Naive thymus-derived CD4-positive, alpha-beta T cell (primary cell): ENCODE measurements at regions not wholly inside any gene's neighbourhood (a gene's known extent, or its start where the extent isn't known, plus 50 kb on each side); places are given as distances from the start of the nearest gene placed in this dataset.
"Not testable (repeated sequence)": the region's sequence is repeated elsewhere in the genome, so short reads cannot be mapped to it uniquely, and the experiment has no call there.

Experiments used
- ATAC-seq: fragments of 150-1000 bp; cut with Tn5 transposase; 2 replicates; pipeline ENCODE4 v1.10.0; 2021; ENCODE audit warnings: mild to moderate bottlenecking, moderate library complexity
- CTCF ChIA-PET: fragments of 350-600 bp; sonication (Branson Sonifier 250); formaldehyde crosslinking; loops from one replicate; lab custom pipeline; 2021; ENCODE audit warnings: antibody characterized with exemption; lab: Charles Lee
- POLR2A ChIA-PET: fragments of 350-600 bp; sonication (Branson Sonifier 250); formaldehyde crosslinking; loops from one replicate; lab custom pipeline; 2021; ENCODE audit warnings: antibody characterized with exemption, inconsistent platforms; lab: Charles Lee
- DNase-seq, 9 donors: peaks; one replicate each; pipeline versions ENCODE4 v3.0.0 to v3.0.0-alpha.2; 2020 to 2022; ENCODE audit warnings: mixed read lengths in 1 of 9
- H3K27ac ChIP-seq: one replicate; pipeline ENCODE4 v1.7.0; 2013; ENCODE audit warnings: mild to moderate bottlenecking, low read depth, low read length, moderate library complexity
- H3K27me3 ChIP-seq, 2 donors: one replicate each; pipeline ENCODE4 v1.7.0; 2013; ENCODE audit warnings: low read length in 2 of 2, mild to moderate bottlenecking in 2 of 2, moderate library complexity in 2 of 2; ENCODE audit not compliant: control insufficient read depth in 2 of 2, insufficient read depth in 2 of 2
- H3K36me3 ChIP-seq, 3 experiments: 1 replicate in 2 of 3; 2 replicates in 1 of 3; pipeline ENCODE4 v1.7.0; 2013; ENCODE audit warnings: low read length in 3 of 3, mild to moderate bottlenecking in 3 of 3, moderate library complexity in 1 of 3; ENCODE audit not compliant: insufficient read depth in 3 of 3, control insufficient read depth in 2 of 3
- H3K4me1 ChIP-seq, 2 donors: one replicate each; pipeline ENCODE4 v1.7.0; 2013; ENCODE audit warnings: low read length in 2 of 2, mild to moderate bottlenecking in 2 of 2, moderate library complexity in 1 of 2; ENCODE audit not compliant: control insufficient read depth in 2 of 2, insufficient read depth in 2 of 2
- H3K4me3 ChIP-seq: 2 replicates; pipeline ENCODE4 v1.7.0; 2013; ENCODE audit warnings: mild to moderate bottlenecking, low read length
- H3K9me3 ChIP-seq, 3 experiments: 1 replicate in 2 of 3; 2 replicates in 1 of 3; pipeline ENCODE4 v1.7.0; 2013; ENCODE audit warnings: low read length in 3 of 3; ENCODE audit not compliant: control insufficient read depth in 2 of 3
- H3K27ac Mint-ChIP-seq, 9 donors: one replicate each; pipeline ENCODE4 v1.8.0; 2020 to 2022; ENCODE audit warnings: mixed read lengths in 9 of 9, mild to moderate bottlenecking in 8 of 9, moderate library complexity in 5 of 9, inconsistent platforms in 2 of 9
- H3K27me3 Mint-ChIP-seq, 5 donors: one replicate each; pipeline ENCODE4 v1.8.0; 2021 to 2022; ENCODE audit warnings: mixed read lengths in 5 of 5, mild to moderate bottlenecking in 1 of 5
- H3K36me3 Mint-ChIP-seq, 5 donors: one replicate each; pipeline ENCODE4 v1.8.0; 2020 to 2022; ENCODE audit warnings: mixed read lengths in 5 of 5, mild to moderate bottlenecking in 3 of 5, inconsistent platforms in 1 of 5
- H3K4me1 Mint-ChIP-seq, 7 donors: one replicate each; pipeline ENCODE4 v1.8.0; 2020 to 2022; ENCODE audit warnings: mixed read lengths in 7 of 7, mild to moderate bottlenecking in 3 of 7, inconsistent platforms in 1 of 7
- H3K4me3 Mint-ChIP-seq, 10 donors: one replicate each; pipeline ENCODE4 v1.8.0; 2020 to 2022; ENCODE audit warnings: mild to moderate bottlenecking in 10 of 10, mixed read lengths in 10 of 10, moderate library complexity in 6 of 10, inconsistent platforms in 2 of 10
- H3K9me3 Mint-ChIP-seq, 11 donors: one replicate each; pipeline ENCODE4 v1.8.0; 2020 to 2022; ENCODE audit warnings: mixed read lengths in 11 of 11, mild to moderate bottlenecking in 4 of 11, inconsistent platforms in 1 of 11, moderate library complexity in 1 of 11
- intact Hi-C, 2 donors: fragments of 100-400 bp; cut with micrococcal nuclease; formaldehyde crosslinking; loops; one replicate each; pipeline ENCODE4 v1.15.1; 2023

DNA sequence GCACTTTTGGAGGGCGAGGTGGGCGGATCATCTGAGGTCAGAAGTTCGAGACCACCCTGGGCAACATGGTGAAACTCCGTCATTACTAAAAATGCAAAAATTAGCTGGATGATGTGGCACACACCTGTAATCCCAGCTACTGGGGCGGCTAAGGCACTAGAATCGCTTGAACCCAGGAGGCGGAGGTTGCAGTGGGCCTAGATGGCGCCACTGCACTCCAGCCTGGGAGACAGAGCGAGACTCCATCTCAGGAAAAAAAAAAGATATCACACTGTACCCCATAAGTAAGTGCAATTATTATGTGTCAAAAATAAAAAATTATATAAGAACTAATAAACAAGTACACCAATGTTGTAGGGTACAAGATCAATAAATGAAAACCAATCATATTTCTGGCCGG is 200.0 kb downstream of the CDRT15L2 start:
- no peaks in the 10 kb centered on the region for H3K9me3 ChIP-seq
- H3K4me3 Mint-ChIP-seq = no peak overlapping the region
- no peaks in the 10 kb centered on the region for H3K4me1 Mint-ChIP-seq
- no peak overlapping the region for H3K27ac ChIP-seq
- no peak overlapping the region for H3K27ac Mint-ChIP-seq
- H3K4me3 ChIP-seq = no peak overlapping the region
- POLR2A ChIA-PET = no interaction called here
- DNase-seq = no peak
- CTCF ChIA-PET = no interaction called here
- H3K36me3 ChIP-seq = no peaks in the 10 kb centered on the region
- no peaks in the 10 kb centered on the region for H3K4me1 ChIP-seq
- H3K36me3 Mint-ChIP-seq = no peaks in the 10 kb centered on the region
- intact Hi-C loops = no loop called here
- peaks cover 0 to 4% (median 0%) of the 10 kb centered on the region in 11 donors for H3K9me3 Mint-ChIP-seq
- H3K27me3 Mint-ChIP-seq = peaks cover 0 to 26% (median 8%) of the 10 kb centered on the region in 5 donors
- H3K27me3 ChIP-seq = no peaks in the 10 kb centered on the region
- ATAC-seq = no peak

DNA sequence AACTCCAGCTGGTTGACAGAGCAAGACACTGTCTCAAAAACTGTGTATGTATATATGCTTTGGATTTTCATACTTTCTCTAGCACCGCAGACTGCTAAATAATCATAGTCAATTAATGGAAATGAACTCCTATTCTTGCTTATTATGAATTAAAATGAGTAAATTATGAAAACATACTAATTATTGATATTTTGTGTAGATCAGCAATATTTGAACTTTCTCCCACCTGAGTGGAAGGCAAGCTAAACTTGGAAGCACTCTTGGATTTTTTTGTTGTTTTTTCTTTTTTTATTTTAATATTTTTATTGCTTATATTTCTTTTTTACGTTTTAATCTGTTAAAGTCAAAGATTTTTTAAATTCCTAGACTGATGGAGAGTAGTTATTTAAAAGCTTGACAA is 201.7 kb downstream of the CDRT15L2 start:
- POLR2A ChIA-PET = no interaction called here
- H3K36me3 ChIP-seq = no peaks in the 10 kb centered on the region
- intact Hi-C loops = no loop called here

DNA sequence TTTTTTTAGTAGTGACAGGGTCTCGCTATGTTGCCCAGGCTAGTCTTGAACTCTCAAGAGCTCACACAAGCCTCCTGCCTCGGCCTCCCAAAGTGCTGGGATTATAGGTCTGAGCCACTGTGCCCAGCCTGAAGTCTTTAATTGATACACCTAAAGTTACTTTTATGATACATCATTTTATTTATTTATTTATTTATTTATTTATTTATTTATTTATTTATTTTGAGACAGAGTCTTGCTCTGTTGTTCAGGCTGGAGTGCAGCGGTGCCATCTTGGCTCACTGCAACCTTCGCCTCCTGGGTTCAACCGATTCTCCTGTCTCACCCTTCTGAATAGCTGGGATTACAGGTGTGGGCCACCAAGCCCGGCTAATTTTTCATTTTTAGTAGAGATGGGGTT is 202.3 kb downstream of the CDRT15L2 start:
- H3K4me3 Mint-ChIP-seq, H3K9me3 ChIP-seq, POLR2A ChIA-PET, DNase-seq, H3K9me3 Mint-ChIP-seq, H3K36me3 ChIP-seq, ATAC-seq, H3K4me3 ChIP-seq, intact Hi-C loops, H3K27me3 ChIP-seq, H3K27ac ChIP-seq, H3K36me3 Mint-ChIP-seq, H3K27ac Mint-ChIP-seq, H3K4me1 Mint-ChIP-seq, H3K4me1 ChIP-seq: not testable (repeated sequence)
- CTCF ChIA-PET = interaction anchor here (0.7 kb wide), 1 partner anchor 10 kb away, joined by 3 read pairs; no protein-coding TSS in a partner anchor
- H3K27me3 Mint-ChIP-seq = peaks cover 5 to 39% (median 24%) of the 10 kb centered on the region in 5 donors

More for the DNA sequence above, 201.7 kb downstream of the CDRT15L2 start:
- Mint-ChIP-seq H3K27ac (no peak overlapping the region), H3K36me3 (no peaks in the 10 kb centered on the region), H3K9me3 (peaks cover 0 to 4% (median 0%) of the 10 kb centered on the region in 11 donors), H3K4me3 (no peak overlapping the region), H3K4me1 (peaks cover 0 to 2% (median 0%) of the 10 kb centered on the region in 7 donors), H3K27me3 (peaks cover 5 to 37% (median 24%) of the 10 kb centered on the region in 5 donors)
- DNase-seq (no peak), ATAC-seq (no peak)
- no peaks in the 10 kb centered on the region for H3K27me3 ChIP-seq
- H3K4me3 ChIP-seq = no peak overlapping the region
- CTCF ChIA-PET = no interaction called here
- H3K9me3 ChIP-seq = no peaks in the 10 kb centered on the region
- no peak overlapping the region for H3K27ac ChIP-seq
- H3K4me1 ChIP-seq = no peaks in the 10 kb centered on the region

DNA sequence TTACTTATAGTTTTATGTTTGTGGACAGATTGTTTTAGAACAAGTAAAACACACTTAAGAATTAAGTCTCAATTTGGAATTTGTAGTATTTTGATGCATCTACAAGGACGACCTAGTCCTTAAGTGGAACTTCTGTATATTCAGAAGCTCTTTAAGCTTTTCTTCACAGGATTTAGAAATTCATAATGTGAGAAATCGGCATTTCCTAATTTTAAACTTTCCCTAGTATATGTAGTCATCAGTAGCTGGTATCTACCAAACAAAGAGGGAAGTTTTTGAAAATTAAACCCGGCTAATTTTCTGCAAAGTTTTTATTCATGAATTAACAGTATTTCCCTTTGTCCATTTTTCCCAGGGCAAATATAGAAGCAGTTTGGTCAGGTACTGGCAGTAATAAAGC is 203.6 kb downstream of the CDRT15L2 start:
- H3K27me3 ChIP-seq = no peaks in the 10 kb centered on the region
- no peaks in the 10 kb centered on the region for H3K36me3 Mint-ChIP-seq
- no peak overlapping the region for H3K4me3 ChIP-seq
- no peaks in the 10 kb centered on the region for H3K36me3 ChIP-seq
- H3K4me1 Mint-ChIP-seq = peaks cover 0 to 2% (median 0%) of the 10 kb centered on the region in 7 donors
- no peaks in the 10 kb centered on the region for H3K9me3 Mint-ChIP-seq
- no peak overlapping the region for H3K27ac ChIP-seq
- ChIA-PET CTCF (no interaction called here), POLR2A (no interaction called here)
- ATAC-seq (no peak), DNase-seq (no peak)
- H3K27ac Mint-ChIP-seq = no peak overlapping the region
- intact Hi-C loops = no loop called here
- H3K4me3 Mint-ChIP-seq = no peak overlapping the region
- no peaks in the 10 kb centered on the region for H3K4me1 ChIP-seq
- H3K9me3 ChIP-seq = no peaks in the 10 kb centered on the region
- peaks cover 5 to 37% (median 24%) of the 10 kb centered on the region in 5 donors for H3K27me3 Mint-ChIP-seq

DNA sequence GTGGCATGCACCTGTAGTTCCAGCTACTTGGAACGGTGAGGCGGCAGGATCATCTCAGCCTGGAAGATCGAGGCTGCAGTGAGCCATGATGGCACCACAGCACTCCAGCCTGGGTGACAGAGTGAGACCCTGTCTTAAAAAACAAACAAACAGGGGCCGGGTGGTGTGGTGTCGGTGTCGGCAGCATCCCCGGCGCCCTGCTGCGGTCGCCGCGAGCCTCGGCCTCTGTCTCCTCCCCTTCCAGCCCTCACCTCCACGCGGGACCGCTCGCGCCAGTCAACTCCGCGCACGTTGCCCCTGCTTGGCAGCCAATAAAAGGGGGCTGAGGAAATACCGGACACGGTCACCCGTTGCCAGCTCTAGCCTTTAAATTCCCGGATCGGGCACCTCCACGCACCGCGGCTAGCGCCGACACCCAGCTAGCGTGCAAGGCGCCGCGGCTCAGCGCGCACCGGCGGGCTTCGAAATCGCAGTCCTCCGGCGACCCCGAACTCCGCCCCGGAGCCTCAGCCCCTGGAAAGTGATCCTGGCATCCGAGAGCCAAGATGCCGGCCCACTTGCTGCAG is 204.7 kb downstream of the CDRT15L2 start:
- no peak overlapping the region for H3K27ac Mint-ChIP-seq
- H3K27me3 ChIP-seq = no peaks in the 10 kb centered on the region
- H3K9me3 ChIP-seq = no peaks in the 10 kb centered on the region
- H3K4me3 ChIP-seq = no peak overlapping the region
- H3K4me1 ChIP-seq = no peaks in the 10 kb centered on the region
- ChIA-PET POLR2A (no interaction called here), CTCF (no interaction called here)
- H3K4me1 Mint-ChIP-seq = peaks cover 0 to 2% (median 0%) of the 10 kb centered on the region in 7 donors
- ATAC-seq (no peak), DNase-seq (no peak)
- intact Hi-C loops = no loop called here
- H3K4me3 Mint-ChIP-seq = no peak overlapping the region
- H3K36me3 Mint-ChIP-seq = no peaks in the 10 kb centered on the region
- H3K36me3 ChIP-seq = no peaks in the 10 kb centered on the region
- no peaks in the 10 kb centered on the region for H3K9me3 Mint-ChIP-seq
- no peak overlapping the region for H3K27ac ChIP-seq
- peaks cover 5 to 33% (median 24%) of the 10 kb centered on the region in 5 donors for H3K27me3 Mint-ChIP-seq

DNA sequence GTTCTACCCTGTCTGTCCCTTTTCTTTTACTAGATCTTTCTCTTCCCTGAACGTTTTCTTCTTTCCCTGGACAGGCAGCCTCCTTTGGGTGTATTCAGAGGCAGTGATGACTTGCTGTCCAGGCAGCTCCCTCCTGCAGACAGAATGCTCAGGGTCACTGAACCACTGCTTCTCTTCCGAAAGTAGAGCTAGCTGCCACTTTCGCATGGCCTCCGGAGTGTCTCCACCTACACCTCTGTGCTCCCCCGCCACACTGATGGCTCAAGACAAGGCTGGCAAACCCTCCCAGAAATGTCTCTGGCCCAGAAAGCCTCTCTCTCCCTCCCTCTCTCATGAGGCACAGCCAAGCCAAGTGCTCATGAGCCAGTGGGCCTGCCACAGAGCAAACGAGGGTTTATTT is 207.8 kb downstream of the CDRT15L2 start:
- Mint-ChIP-seq H3K27ac (no peak overlapping the region), H3K36me3 (no peaks in the 10 kb centered on the region), H3K9me3 (no peaks in the 10 kb centered on the region)

DNA sequence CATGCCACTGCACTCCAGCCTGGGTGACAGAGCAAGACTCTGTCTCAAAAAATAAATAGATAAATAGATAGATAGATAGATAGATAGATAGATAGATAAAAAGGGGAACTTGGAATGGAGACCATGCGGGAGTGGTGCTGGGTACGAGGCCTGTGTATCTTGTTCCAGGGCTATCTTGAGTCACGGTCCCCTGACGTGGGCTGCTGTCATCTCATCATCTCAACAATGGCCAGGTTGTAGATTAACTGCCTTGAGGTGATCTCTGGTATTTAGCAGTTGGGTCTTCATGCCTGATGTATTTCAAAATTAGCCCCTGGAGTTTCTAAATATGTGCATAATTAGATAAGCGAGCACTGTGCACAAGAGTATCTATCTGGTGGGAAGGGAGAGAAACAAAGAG is 212.1 kb downstream of the CDRT15L2 start:
- Mint-ChIP-seq H3K4me3 (no peak overlapping the region), H3K9me3 (no peaks in the 10 kb centered on the region), H3K27me3 (peaks cover 0 to 5% (median 0%) of the 10 kb centered on the region in 5 donors), H3K36me3 (no peaks in the 10 kb centered on the region), H3K27ac (no peak overlapping the region), H3K4me1 (no peaks in the 10 kb centered on the region)
- H3K4me3 ChIP-seq = no peak overlapping the region
- ATAC-seq (no peak), DNase-seq (no peak)
- POLR2A ChIA-PET = no interaction called here
- H3K4me1 ChIP-seq = no peaks in the 10 kb centered on the region
- CTCF ChIA-PET = no interaction called here
- intact Hi-C loops = no loop called here
- H3K27ac ChIP-seq = no peak overlapping the region
- H3K9me3 ChIP-seq = no peaks in the 10 kb centered on the region
- H3K36me3 ChIP-seq = no peaks in the 10 kb centered on the region
- no peaks in the 10 kb centered on the region for H3K27me3 ChIP-seq

More for the DNA sequence above, 207.8 kb downstream of the CDRT15L2 start:
- no peak overlapping the region for H3K4me3 ChIP-seq
- Mint-ChIP-seq H3K4me1 (peaks cover 0 to 2% (median 0%) of the 10 kb centered on the region in 7 donors), H3K4me3 (no peak overlapping the region), H3K27me3 (peaks cover 5 to 35% (median 24%) of the 10 kb centered on the region in 5 donors)
- no peaks in the 10 kb centered on the region for H3K4me1 ChIP-seq
- ATAC-seq (no peak), DNase-seq (no peak)
- H3K27ac ChIP-seq = no peak overlapping the region
- CTCF ChIA-PET = no interaction called here
- H3K36me3 ChIP-seq = no peaks in the 10 kb centered on the region
- H3K27me3 ChIP-seq = no peaks in the 10 kb centered on the region
- no peaks in the 10 kb centered on the region for H3K9me3 ChIP-seq
- intact Hi-C loops = no loop called here
- POLR2A ChIA-PET = no interaction called here
